ENCODE measurements at regions not wholly inside any gene's neighbourhood (a gene's known extent, or its start where the extent isn't known, plus 50 kb on each side); places are given as distances from the start of the nearest gene placed in this dataset.

- DNase-seq (ENCODE audit: low spot score): no peak
Observed at GRCh38 chr18:29077344-29077743, 900.4 kb upstream of the CDH2 start.

GRCh38 chr18:29076645-29077044 is 899.7 kb upstream of the CDH2 start:
- no peak for DNase-seq (ENCODE audit: low spot score)

DNA sequence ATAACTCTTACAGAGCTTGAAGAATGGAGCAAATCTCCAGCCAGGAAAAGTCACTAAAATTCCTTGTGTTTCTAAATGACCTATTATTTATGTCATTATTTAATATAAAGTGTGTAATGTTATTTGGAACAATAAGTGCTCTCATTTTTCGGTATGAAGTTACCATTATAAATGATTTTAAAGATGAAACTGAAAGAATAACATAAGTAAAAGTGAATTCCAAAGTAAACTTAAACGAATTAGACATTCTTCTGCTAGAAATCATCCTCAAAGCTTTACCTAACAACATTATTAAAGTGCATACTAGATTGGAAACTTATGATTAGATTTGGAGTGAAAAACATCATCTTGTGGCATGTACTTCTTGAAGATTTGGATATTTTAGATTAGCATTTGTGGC is 897.2 kb upstream of the CDH2 start:
- no peak for DNase-seq (ENCODE audit: low spot score)

- no peak for DNase-seq (ENCODE audit: low spot score)
Observed at GRCh38 chr18:29071869-29072268, 894.9 kb upstream of the CDH2 start.

DNA sequence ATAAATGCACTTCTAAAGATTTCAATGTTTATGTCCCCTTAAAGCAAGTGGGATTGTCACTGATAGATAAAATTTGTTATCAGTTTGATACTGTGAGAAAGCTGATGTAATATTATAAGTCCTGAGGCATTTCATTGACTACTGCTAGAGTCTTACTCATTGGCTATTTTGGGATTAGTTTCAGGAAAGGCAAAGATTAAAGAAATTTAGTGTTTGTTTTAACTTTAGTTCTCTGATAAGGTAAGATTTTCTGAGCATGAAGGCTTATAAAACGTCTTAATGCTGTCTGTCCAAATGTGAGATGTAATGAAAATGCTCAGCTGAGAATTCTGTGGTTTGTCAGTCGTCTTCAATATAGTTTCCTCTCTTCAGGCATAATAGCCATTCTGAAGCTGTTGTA is 886.4 kb upstream of the CDH2 start:
- no peak for DNase-seq (ENCODE audit: low spot score)

DNA sequence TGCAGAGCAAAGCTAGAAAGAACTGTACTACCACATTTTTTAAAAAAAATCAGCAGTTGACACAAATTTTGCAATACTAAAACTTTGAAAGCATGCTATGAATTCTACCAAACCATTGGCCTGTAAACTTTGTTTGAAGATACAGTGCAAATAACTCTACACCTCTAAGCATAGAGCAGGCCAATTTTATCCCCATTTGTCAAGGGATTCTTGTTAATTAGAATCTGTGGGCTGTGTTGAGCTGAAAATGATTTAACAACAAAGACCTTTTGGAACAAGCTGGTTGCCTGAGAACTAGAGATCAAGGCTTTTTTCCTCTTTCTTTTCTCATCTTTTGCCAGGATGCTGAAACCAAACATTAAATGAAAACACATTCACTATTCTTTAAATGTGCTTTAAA is 886.0 kb upstream of the CDH2 start:
- no peak for DNase-seq (ENCODE audit: low spot score)

DNA sequence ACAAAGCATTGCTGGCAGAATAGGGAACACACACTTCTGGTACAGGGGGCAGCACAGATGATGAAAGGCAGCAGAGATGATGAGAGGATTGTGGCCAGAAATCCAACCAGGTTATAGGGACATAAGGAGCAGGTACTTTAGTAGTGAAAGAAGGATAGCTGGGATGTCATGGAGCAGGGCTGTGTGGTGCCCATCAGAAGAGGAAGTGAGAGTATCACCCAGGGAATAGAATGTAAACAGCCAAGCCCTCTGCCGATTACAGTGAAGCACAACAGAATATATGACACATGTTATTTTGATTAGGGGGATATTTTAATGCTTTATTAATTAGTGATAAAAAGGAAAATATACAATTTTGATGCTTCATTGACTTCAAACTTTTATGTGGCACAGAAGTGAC is 883.4 kb upstream of the CDH2 start:
- no peak for DNase-seq (ENCODE audit: low spot score)

DNA sequence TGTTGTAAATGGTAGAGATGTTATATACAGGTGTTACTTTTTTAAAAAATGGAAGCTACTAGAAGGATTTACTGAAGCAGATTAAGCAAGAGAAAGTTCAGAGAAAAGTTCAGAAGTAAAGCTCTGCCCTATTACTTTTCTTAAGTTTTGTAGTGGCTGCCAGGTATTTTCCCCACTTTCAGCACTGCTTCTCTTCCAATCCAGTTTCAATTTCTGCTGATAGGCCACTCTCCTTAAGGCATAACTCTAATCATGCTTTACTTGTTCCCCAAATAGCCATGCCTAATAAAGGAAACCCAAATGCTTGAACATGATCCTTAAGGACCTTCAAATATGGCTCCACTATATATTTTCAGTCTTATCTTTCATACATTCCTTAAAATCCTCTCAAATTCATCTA is 880.8 kb upstream of the CDH2 start:
- no peak for DNase-seq (ENCODE audit: low spot score)

DNA sequence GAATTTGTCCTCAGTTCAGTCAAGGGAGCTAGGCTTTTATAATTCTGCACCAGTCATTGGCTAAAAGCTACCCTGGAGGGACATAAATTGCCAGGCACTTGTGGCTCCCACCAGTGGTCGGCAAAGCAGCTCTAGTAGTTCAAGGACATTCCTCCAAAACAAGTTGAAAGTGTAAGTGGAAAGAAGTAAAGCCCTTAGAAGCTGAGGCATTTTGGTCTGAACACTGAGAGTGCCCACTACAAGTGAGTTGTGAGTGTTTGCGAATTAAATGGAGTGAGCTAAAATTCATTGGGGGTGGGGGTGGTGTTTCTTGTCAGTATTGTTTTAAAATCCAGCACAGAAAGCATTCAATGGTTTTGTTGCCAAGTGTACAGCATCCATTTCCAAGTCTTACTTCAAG is 879.9 kb upstream of the CDH2 start:
- no peak for DNase-seq (ENCODE audit: low spot score)

GRCh38 chr18:29041976-29042375 is 865.0 kb upstream of the CDH2 start:
- DNase-seq (ENCODE audit: low spot score): no peak

GRCh38 chr18:29034113-29034856 is 857.4 kb upstream of the CDH2 start:
- no peak for DNase-seq (ENCODE audit: low spot score)

DNA sequence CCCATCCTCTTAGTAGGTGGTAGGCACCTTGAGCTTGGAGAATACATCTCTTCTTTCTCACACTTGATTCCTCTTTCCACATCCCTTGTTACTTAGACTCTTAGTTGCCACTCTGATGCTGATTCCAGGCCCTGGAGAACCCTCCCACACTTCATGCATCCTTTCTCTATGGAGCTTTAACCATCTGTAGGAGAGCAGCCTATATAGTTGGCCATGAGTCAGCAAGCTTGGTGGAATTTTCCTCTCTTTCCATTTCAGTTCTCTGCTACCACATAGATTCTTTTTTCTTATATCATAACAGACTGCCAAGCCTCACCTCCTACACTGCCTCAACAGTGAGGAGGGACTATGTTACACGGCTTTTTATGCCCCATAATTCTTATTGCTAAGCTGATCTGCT is 851.6 kb upstream of the CDH2 start:
- no peak for DNase-seq (ENCODE audit: low spot score)

DNA sequence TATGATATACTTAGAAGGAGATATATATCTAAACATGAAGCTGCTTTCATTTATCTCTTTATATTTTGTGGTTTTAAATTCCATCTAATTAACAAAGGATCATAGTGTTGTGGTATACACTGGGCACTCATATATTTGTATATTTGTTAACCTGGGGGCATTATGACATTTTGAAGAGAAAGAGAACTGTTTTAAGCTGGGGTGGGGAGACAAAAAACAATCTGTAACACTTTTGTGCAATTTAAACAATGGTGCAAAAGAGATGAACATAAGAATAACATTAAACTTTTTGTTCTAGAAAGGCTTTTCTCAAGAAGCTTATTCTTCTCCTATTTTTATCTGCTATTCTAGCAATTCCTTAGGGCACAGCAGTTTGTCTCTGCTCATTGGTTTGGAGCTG is 842.0 kb upstream of the CDH2 start:
- no peak for DNase-seq (ENCODE audit: low spot score)

GRCh38 chr18:29012883-29013465 is 836.0 kb upstream of the CDH2 start:
- DNase-seq (ENCODE audit: low spot score): no peak

DNA sequence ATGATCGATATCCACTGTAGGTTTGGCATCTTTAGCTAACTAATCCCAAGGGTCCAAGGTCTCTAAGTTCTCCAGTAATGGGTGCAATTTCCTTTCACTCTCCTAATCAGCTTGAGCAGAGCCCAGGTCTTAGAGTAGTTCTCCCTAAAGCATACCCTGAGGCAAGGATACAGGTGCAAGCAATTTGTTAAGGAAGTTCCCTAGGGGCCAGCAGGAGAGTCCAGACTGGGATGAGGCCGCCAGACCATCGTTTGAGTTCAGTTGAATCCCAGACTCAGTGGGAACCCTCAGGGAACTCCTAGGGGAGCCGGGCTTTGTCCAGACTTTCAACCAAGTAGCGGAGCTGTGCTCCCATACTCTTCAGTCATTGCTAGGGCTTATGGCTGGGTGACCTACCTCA is 835.4 kb upstream of the CDH2 start:
- no peak for DNase-seq (ENCODE audit: low spot score)

- DNase-seq (ENCODE audit: low spot score): no peak
Observed at GRCh38 chr18:29009250-29009803, 832.4 kb upstream of the CDH2 start.

GRCh38 chr18:29008809-29009208 is 831.9 kb upstream of the CDH2 start:
- DNase-seq (ENCODE audit: low spot score): no peak

GRCh38 chr18:29007986-29008654 is 831.2 kb upstream of the CDH2 start:
- DNase-seq (ENCODE audit: low spot score): no peak

GRCh38 chr18:29004921-29005320 is 828.0 kb upstream of the CDH2 start:
- no peak for DNase-seq (ENCODE audit: low spot score)

DNA sequence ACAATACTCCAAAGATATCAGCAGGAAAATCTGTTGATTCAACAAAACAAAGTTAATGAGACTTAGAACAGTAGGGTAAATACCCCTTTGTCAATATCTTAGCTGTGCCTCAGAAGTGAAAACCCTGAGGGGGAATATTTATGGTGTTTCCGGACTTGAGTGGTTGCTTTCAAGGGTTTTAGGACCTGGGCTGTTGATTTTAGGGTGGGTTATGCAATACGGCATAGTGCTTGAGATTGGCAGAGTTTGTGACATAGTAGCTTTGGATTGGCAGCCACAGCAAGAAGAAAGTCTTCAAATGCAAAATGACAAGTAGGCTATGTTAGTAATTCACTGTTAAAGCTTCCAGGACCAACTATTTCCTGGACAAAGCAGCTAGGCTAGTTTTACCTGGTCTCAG is 826.3 kb upstream of the CDH2 start:
- no peak for DNase-seq (ENCODE audit: low spot score)

DNA sequence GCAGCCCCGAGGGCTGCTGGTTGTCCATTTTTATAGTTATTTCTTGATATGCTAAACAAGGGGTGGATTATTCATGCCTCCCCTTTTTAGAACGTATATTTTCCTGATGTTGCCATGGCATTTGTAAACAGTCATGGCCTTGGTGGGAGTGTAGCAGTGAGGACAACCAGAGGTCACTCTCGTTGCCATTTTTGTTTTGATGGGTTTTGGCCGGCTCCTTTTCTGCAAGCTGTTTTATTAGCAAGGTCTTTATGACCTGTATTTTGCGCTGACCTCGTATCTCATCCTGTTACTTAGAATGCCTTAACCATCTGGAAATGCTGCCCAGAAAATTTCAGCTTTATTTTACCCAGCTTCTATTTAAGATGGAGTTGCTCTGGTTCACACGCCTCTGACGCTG is 825.8 kb upstream of the CDH2 start:
- DNase-seq (ENCODE audit: low spot score): no peak

DNA sequence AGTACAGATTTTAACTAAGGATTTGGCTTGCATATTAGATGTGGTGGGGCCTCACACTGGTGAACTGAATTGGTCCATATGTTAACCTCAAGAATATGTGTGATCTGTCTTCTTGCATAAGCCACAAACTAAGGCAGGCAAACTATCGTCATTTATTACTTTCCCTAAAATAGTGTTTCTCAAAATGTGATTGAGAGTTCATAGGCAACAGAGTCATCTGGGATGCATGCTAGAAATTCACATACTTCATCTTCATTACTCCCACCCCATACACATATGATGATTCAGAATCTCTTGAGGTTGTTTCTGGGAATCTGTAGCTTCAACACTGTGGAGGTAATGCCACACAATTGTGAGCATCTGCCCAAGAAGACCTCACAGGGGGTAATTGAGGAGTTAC is 822.8 kb upstream of the CDH2 start:
- DNase-seq (ENCODE audit: low spot score): no peak

DNA sequence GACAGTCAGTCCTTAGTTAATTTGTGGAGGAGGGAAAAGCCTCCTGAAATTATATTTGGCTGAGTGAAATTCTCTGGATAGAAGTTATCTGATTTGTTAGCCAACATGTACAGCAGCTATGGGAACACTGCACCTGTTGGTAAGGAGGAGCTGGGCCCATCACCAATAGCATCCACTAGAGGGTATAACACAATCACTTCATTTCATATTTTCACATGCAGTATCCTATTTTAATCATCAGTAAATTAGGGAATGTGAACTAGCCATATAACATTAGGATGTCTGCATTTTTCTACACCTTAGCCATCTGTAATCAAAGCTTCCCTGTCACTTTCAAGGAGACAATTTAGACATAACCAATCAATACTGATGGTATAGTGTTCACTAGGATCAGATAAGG is 818.4 kb upstream of the CDH2 start:
- no peak for DNase-seq (ENCODE audit: low spot score)
